ENCODE measurements at regions not wholly inside any gene's neighbourhood (a gene's known extent, or its start where the extent isn't known, plus 50 kb on each side); places are given as distances from the start of the nearest gene placed in this dataset.
"Not testable (repeated sequence)": the region's sequence is repeated elsewhere in the genome, so short reads cannot be mapped to it uniquely, and the experiment has no call there.

DNA sequence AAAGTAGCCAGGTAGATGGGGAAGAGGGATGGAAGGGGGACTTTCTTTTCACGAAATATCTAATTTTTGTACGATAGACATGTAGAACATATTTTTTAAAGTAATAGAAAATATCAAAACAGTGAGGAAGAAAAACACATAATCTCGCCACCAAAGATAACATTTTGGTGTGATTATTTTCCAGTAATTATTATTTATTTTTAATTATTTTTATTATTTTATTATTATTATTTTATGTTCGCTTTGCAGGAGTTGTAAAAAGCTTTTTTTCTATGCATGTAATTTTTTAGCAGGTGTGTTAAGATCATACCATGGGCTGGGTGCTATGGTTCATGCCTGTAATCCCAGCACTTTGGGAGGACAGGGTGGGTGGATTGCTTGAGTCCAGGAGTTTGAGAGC is 85.6 kb upstream of the CCND2 start:
- no peak for TF ChIP-seq EZH2 (IDR thresholded peaks at IDR 0.05; ENCODE audit: low read depth)
- TF ChIP-seq, protein P1, sequence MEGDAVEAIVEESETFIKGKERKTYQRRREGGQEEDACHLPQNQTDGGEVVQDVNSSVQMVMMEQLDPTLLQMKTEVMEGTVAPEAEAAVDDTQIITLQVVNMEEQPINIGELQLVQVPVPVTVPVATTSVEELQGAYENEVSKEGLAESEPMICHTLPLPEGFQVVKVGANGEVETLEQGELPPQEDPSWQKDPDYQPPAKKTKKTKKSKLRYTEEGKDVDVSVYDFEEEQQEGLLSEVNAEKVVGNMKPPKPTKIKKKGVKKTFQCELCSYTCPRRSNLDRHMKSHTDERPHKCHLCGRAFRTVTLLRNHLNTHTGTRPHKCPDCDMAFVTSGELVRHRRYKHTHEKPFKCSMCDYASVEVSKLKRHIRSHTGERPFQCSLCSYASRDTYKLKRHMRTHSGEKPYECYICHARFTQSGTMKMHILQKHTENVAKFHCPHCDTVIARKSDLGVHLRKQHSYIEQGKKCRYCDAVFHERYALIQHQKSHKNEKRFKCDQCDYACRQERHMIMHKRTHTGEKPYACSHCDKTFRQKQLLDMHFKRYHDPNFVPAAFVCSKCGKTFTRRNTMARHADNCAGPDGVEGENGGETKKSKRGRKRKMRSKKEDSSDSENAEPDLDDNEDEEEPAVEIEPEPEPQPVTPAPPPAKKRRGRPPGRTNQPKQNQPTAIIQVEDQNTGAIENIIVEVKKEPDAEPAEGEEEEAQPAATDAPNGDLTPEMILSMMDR (conservative IDR thresholded peaks at IDR 0.05), result no peak
- CTCF ChIA-PET, result no interaction called here

DNA sequence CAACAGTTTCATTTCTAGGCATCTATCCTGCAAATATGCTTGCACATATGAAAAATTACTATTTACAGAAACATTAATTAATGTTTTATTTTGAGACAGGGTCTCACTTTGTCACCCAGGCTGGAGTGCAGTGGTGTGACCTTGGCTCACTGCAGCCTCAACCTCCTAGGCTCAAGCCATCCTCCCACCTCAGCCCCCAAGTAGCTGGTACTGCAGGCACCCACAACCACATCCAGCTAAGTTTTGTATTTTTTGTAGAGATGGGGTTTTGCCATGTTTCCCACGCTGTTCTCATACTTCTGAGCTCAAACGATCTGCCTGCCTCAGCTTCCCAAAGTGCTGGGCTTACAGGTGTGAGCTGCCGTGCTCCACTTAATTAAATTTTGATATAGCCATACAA is 86.2 kb upstream of the CCND2 start:
- H3K9me3 ChIP-seq (ENCODE audit: insufficient read depth, low read depth); H3K4me1 ChIP-seq (replicated peaks; ENCODE audit: insufficient read depth); DNase-seq; H3K27ac ChIP-seq; H3K36me3 ChIP-seq (ENCODE audit: low read depth); H4K20me1 ChIP-seq (ENCODE audit: insufficient read depth); H2AFZ ChIP-seq; H3K9me2 ChIP-seq (ENCODE audit: insufficient read depth); H3K4me3 ChIP-seq; intact Hi-C loops (cut with micrococcal nuclease; ENCODE audit: unreplicated experiment); BruUV-seq (replicated peaks); H3K4me2 ChIP-seq; POLR2A ChIA-PET (ENCODE audit: unreplicated experiment); H3F3A ChIP-seq (ENCODE audit: insufficient read depth, low read depth); H3K79me2 ChIP-seq (ENCODE audit: low read depth): not testable (repeated sequence)
- H3K27me3 ChIP-seq (ENCODE audit: insufficient read depth, low read depth), result peaks cover 37% of the 10 kb centered on the region
- CTCF ChIA-PET, result interaction anchor here (0.6 kb wide), 1 partner anchor 407 kb away, joined by 3 read pairs; no protein-coding TSS in a partner anchor

More for the DNA sequence above, 85.6 kb upstream of the CCND2 start:
- no peaks in the 10 kb centered on the region for H3K4me1 ChIP-seq (replicated peaks; ENCODE audit: insufficient read depth)
- no peaks in the 10 kb centered on the region for H3K79me2 ChIP-seq (ENCODE audit: low read depth)
- no peak overlapping the region for H3K27ac ChIP-seq
- no peak overlapping the region for H3K4me3 ChIP-seq
- H3K4me2 ChIP-seq, result no peak overlapping the region
- DNase-seq, result no peak
- POLR2A ChIA-PET (ENCODE audit: unreplicated experiment), result no interaction called here
- H2AFZ ChIP-seq, result no peak overlapping the region
- no peaks in the 10 kb centered on the region for H3F3A ChIP-seq (ENCODE audit: insufficient read depth, low read depth)
- H3K9me2 ChIP-seq (ENCODE audit: insufficient read depth), result no peaks in the 10 kb centered on the region
- H4K20me1 ChIP-seq (ENCODE audit: insufficient read depth), result no peaks in the 10 kb centered on the region
- H3K9me3 ChIP-seq (ENCODE audit: insufficient read depth, low read depth), result no peaks in the 10 kb centered on the region
- peaks cover 38% of the 10 kb centered on the region for H3K27me3 ChIP-seq (ENCODE audit: insufficient read depth, low read depth)
- intact Hi-C loops (cut with micrococcal nuclease; ENCODE audit: unreplicated experiment), result no loop called here
- no TSS peak for BruUV-seq (replicated peaks)
- no peaks in the 10 kb centered on the region for H3K36me3 ChIP-seq (ENCODE audit: low read depth)

DNA sequence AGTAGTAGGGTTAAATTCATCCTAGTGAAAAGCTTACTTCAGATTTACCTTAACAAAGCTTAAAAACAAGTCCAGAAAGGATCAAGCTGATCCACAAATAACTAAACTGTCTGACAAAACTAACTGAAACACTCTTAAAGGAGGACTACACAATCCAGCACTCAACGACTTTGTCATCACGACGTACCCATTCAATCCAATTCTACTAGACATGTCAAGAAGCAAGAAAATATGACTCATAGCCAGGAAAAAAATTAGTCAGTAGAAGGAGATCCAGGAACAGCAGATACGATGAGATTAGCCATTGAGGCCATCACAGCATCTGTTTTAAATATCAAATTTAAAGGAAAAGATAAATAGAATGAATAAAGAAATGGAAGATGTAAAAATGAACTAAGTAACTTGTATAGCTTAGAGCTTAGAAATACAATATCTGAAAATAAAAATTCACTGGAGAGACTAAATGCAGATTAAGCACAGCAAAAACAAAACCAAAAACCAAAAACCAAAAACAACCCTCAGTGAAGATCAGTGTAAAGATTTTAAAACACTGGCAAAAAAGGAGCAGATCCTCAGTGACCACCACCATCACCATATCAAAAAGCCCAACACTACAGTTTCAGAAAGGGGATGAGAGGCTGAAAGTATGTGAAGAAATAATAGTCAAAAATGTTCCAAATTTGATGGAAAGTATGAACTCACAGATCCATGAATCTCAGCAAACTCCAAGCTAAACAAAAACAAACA is 95.0 kb upstream of the CCND2 start:
- Histone ChIP-seq H4K20me1 (ENCODE audit: insufficient read depth) (no peaks in the 10 kb centered on the region), H3K4me1 (replicated peaks; ENCODE audit: insufficient read depth) (no peaks in the 10 kb centered on the region), H3K9me2 (ENCODE audit: insufficient read depth) (no peaks in the 10 kb centered on the region), H3K36me3 (ENCODE audit: low read depth) (no peaks in the 10 kb centered on the region), H3K27ac (no peak overlapping the region), H2AFZ (no peak overlapping the region), H3K79me2 (ENCODE audit: low read depth) (no peaks in the 10 kb centered on the region), H3F3A (ENCODE audit: insufficient read depth, low read depth) (no peaks in the 10 kb centered on the region), H3K4me3 (no peak overlapping the region), H3K27me3 (ENCODE audit: insufficient read depth, low read depth) (peaks cover 63% of the 10 kb centered on the region), H3K9me3 (ENCODE audit: insufficient read depth, low read depth) (no peaks in the 10 kb centered on the region), H3K4me2 (no peak overlapping the region)
- intact Hi-C loops (cut with micrococcal nuclease; ENCODE audit: unreplicated experiment), result no loop called here
- POLR2A ChIA-PET (ENCODE audit: unreplicated experiment), result no interaction called here
- no peak for TF ChIP-seq EZH2 (IDR thresholded peaks at IDR 0.05; ENCODE audit: low read depth)
- TF ChIP-seq, protein P1 (conservative IDR thresholded peaks at IDR 0.05), result no peak
- DNase-seq, result no peak
- no TSS peak for BruUV-seq (replicated peaks)
- CTCF ChIA-PET, result no interaction called here

DNA sequence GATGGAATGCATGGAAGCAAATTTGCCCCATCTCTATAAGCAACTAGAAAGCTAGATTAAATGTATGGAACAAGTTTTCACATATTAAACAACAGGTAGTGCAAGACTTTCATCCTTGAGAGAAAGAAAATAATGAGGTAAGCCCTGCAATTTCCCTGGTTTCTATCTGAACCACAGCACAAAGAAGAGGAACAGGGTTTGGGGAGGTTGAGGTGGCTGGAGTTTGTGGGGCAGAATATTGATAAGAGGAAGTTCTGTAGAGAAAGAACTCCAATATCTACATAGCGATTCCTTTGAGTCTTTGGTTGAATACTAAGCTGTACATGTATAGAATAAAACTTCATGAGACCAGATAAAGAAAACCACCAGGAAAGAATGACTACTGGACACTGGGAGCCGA is 96.3 kb upstream of the CCND2 start:
- H3K36me3 ChIP-seq (ENCODE audit: low read depth), result no peaks in the 10 kb centered on the region

More for the DNA sequence above, 96.3 kb upstream of the CCND2 start:
- Histone ChIP-seq H3F3A (ENCODE audit: insufficient read depth, low read depth) (no peaks in the 10 kb centered on the region), H3K79me2 (ENCODE audit: low read depth) (no peaks in the 10 kb centered on the region), H3K4me1 (replicated peaks; ENCODE audit: insufficient read depth) (no peaks in the 10 kb centered on the region), H3K4me2 (no peak overlapping the region), H3K9me2 (ENCODE audit: insufficient read depth) (no peaks in the 10 kb centered on the region), H3K27ac (no peak overlapping the region), H3K4me3 (no peak overlapping the region), H3K27me3 (ENCODE audit: insufficient read depth, low read depth) (peaks cover 62% of the 10 kb centered on the region), H4K20me1 (ENCODE audit: insufficient read depth) (no peaks in the 10 kb centered on the region), H2AFZ (no peak overlapping the region), H3K9me3 (ENCODE audit: insufficient read depth, low read depth) (no peaks in the 10 kb centered on the region)
- ChIA-PET POLR2A (ENCODE audit: unreplicated experiment) (no interaction called here), CTCF (no interaction called here)
- no TSS peak for BruUV-seq (replicated peaks)
- TF ChIP-seq, protein P1 (conservative IDR thresholded peaks at IDR 0.05), result no peak
- TF ChIP-seq EZH2 (IDR thresholded peaks at IDR 0.05; ENCODE audit: low read depth), result no peak
- no peak for DNase-seq
- intact Hi-C loops (cut with micrococcal nuclease; ENCODE audit: unreplicated experiment), result no loop called here

Data from PC-9 (cell line).